ENCODE measurements at regions not wholly inside any gene's neighbourhood (a gene's known extent, or its start where the extent isn't known, plus 50 kb on each side); places are given as distances from the start of the nearest gene placed in this dataset.

DNA sequence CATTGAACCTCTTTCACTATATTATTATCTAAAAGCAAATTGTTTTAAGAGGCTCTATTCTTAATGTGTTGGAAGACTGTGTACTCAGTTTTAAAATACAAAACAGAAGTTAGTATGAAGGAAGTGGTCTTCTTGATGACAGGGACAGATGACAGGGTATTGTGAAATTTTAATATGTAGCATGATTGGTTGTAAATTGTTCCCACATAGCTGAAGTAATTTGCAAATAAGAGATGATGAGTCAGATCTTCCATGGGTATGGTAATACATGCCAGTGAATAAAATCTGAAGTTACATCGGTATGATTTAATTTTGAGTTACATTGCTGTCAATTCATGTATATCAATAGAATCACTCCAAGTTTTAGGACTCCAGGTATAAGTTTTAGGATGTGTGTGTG, 454.8 kb downstream of the AEBP2 start:
- Mint-ChIP-seq H3K36me3 (ENCODE audit: insufficient read depth, unreplicated experiment) (no peaks in the 10 kb centered on the region), H3K27ac (ENCODE audit: unreplicated experiment) (no peak overlapping the region), H3K4me3 (ENCODE audit: unreplicated experiment) (no peak overlapping the region), H3K9me3 (ENCODE audit: unreplicated experiment) (no peaks in the 10 kb centered on the region), H3K4me1 (ENCODE audit: low read depth, unreplicated experiment) (no peaks in the 10 kb centered on the region), H3K27me3 (ENCODE audit: insufficient read depth, unreplicated experiment) (no peaks in the 10 kb centered on the region)
- BruUV-seq (replicated peaks): no TSS peak
- Histone ChIP-seq H3K4me3 (ENCODE audit: low read depth, low read length) (no peak overlapping the region), H3K27me3 (replicated peaks; ENCODE audit: control insufficient read depth, insufficient read depth, low read length) (no peaks in the 10 kb centered on the region), H3K36me3 (ENCODE audit: control insufficient read depth, insufficient read depth, low read length) (no peaks in the 10 kb centered on the region), H3K4me1 (no peaks in the 10 kb centered on the region), H3K9me3 (no peaks in the 10 kb centered on the region)
- ChIA-PET POLR2A (no interaction called here), CTCF (interaction anchor here (1.0 to 1.2 kb wide), 2 partner anchors 115 to 137 kb away, joined by 3 to 5 read pairs; no protein-coding TSS in a partner anchor)
- intact Hi-C loops (cut with micrococcal nuclease; ENCODE audit: unreplicated experiment): no loop called here
- TF ChIP-seq, protein P1, sequence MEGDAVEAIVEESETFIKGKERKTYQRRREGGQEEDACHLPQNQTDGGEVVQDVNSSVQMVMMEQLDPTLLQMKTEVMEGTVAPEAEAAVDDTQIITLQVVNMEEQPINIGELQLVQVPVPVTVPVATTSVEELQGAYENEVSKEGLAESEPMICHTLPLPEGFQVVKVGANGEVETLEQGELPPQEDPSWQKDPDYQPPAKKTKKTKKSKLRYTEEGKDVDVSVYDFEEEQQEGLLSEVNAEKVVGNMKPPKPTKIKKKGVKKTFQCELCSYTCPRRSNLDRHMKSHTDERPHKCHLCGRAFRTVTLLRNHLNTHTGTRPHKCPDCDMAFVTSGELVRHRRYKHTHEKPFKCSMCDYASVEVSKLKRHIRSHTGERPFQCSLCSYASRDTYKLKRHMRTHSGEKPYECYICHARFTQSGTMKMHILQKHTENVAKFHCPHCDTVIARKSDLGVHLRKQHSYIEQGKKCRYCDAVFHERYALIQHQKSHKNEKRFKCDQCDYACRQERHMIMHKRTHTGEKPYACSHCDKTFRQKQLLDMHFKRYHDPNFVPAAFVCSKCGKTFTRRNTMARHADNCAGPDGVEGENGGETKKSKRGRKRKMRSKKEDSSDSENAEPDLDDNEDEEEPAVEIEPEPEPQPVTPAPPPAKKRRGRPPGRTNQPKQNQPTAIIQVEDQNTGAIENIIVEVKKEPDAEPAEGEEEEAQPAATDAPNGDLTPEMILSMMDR (IDR thresholded peaks at IDR 0.05; ENCODE audit: insufficient read depth in 1 of 2, low read depth in 1 of 2, low read length in 1 of 2, severe bottlenecking in 1 of 2, unreplicated experiment in 1 of 2): no peak
- no peak for DNase-seq

DNA sequence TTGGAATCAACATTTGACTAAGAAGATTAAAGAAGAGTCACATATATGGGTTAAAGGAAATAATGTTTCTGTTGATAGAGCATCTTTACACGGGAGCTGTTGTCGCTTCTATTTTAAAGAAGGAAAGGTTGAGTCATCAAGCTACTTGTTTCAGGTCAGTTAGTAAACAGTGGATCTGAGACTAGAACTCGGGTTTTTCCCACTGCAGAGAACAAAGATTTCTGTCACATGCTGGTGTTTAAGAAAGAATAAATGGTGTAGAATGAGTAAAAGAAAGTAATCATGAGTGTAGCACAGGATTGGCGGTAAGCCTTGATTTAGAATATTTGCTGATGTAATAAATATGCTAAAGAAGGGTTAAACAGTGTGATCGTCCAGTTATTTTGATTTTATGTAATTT, 455.5 kb downstream of the AEBP2 start:
- no peaks in the 10 kb centered on the region for H3K4me1 Mint-ChIP-seq (ENCODE audit: low read depth, unreplicated experiment)
- H3K27me3 Mint-ChIP-seq (ENCODE audit: insufficient read depth, unreplicated experiment): no peaks in the 10 kb centered on the region
- intact Hi-C loops (cut with micrococcal nuclease; ENCODE audit: unreplicated experiment): no loop called here
- CTCF ChIA-PET: interaction anchor here (0.6 kb wide), 1 partner anchor 51 kb away, joined by 3 read pairs; no protein-coding TSS in a partner anchor
- no peaks in the 10 kb centered on the region for H3K36me3 Mint-ChIP-seq (ENCODE audit: insufficient read depth, unreplicated experiment)
- POLR2A ChIA-PET: no interaction called here
- Histone ChIP-seq H3K9me3 (no peaks in the 10 kb centered on the region), H3K4me1 (no peaks in the 10 kb centered on the region), H3K4me3 (ENCODE audit: low read depth, low read length) (no peak overlapping the region), H3K36me3 (ENCODE audit: control insufficient read depth, insufficient read depth, low read length) (no peaks in the 10 kb centered on the region), H3K27me3 (replicated peaks; ENCODE audit: control insufficient read depth, insufficient read depth, low read length) (no peaks in the 10 kb centered on the region)
- H3K9me3 Mint-ChIP-seq (ENCODE audit: unreplicated experiment): no peaks in the 10 kb centered on the region
- no peak overlapping the region for H3K4me3 Mint-ChIP-seq (ENCODE audit: unreplicated experiment)
- TF ChIP-seq, protein P1 (IDR thresholded peaks at IDR 0.05; ENCODE audit: insufficient read depth in 1 of 2, low read depth in 1 of 2, low read length in 1 of 2, severe bottlenecking in 1 of 2, unreplicated experiment in 1 of 2): no peak
- H3K27ac Mint-ChIP-seq (ENCODE audit: unreplicated experiment): no peak overlapping the region
- BruUV-seq (replicated peaks): no TSS peak
- no peak for DNase-seq

DNA sequence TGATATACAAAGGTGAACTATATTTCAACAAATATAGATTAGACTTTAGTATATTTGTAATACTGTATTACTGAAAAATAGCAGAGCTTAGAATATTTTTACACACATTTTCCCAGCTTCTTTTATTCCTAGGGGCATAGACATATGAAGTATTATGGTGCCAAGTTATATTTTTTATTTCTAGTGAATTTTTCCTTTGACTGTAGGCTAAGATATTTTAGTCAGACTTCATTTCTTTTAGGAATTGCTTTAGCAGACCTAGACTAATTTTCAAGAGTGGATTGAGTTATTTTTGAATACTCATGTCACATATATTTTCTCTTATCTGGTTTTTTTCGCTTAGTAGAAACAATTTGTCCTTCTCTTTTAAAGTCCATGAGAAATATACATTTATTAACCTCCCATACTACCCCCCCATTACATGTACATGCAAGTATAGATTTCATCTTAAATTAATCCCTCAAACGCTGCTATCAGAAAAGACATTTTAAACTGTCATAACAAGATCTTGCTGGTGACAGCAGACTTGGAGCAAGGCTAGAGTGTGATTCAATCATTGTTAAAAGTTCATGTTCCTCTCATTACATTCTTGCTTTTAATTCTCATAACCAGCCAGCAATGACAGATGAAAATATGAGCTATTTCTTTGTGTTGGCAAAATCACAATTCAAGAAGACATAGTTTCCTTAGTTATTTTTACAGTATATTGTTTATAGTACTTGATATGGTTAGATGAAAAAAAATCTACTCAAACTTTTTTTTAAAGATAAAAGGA, 456.1 kb downstream of the AEBP2 start:
- H3K4me1 Mint-ChIP-seq (ENCODE audit: low read depth, unreplicated experiment): no peaks in the 10 kb centered on the region
- no TSS peak for BruUV-seq (replicated peaks)
- no peak for DNase-seq
- no peaks in the 10 kb centered on the region for H3K36me3 Mint-ChIP-seq (ENCODE audit: insufficient read depth, unreplicated experiment)
- no peaks in the 10 kb centered on the region for H3K4me1 ChIP-seq
- no peak overlapping the region for H3K4me3 ChIP-seq (ENCODE audit: low read depth, low read length)
- no peaks in the 10 kb centered on the region for H3K36me3 ChIP-seq (ENCODE audit: control insufficient read depth, insufficient read depth, low read length)
- no peaks in the 10 kb centered on the region for H3K9me3 Mint-ChIP-seq (ENCODE audit: unreplicated experiment)
- intact Hi-C loops (cut with micrococcal nuclease; ENCODE audit: unreplicated experiment): no loop called here
- H3K4me3 Mint-ChIP-seq (ENCODE audit: unreplicated experiment): no peak overlapping the region
- H3K27ac Mint-ChIP-seq (ENCODE audit: unreplicated experiment): no peak overlapping the region
- no peaks in the 10 kb centered on the region for H3K27me3 ChIP-seq (replicated peaks; ENCODE audit: control insufficient read depth, insufficient read depth, low read length)
- POLR2A ChIA-PET: no interaction called here
- no peaks in the 10 kb centered on the region for H3K27me3 Mint-ChIP-seq (ENCODE audit: insufficient read depth, unreplicated experiment)
- CTCF ChIA-PET: interaction anchor here (0.6 kb wide), 1 partner anchor 51 kb away, joined by 3 read pairs; no protein-coding TSS in a partner anchor
- TF ChIP-seq, protein P1 (IDR thresholded peaks at IDR 0.05; ENCODE audit: insufficient read depth in 1 of 2, low read depth in 1 of 2, low read length in 1 of 2, severe bottlenecking in 1 of 2, unreplicated experiment in 1 of 2): no peak
- no peaks in the 10 kb centered on the region for H3K9me3 ChIP-seq
